Stimulated activated CD4-positive, alpha-beta T cell treated with anti-CD3 and anti-CD28 coated beads, Interleukin-4, amount 100 ng/mL, for 4 hours (primary cell): ENCODE measurements at regions not wholly inside any gene's neighbourhood (a gene's known extent, or its start where the extent isn't known, plus 50 kb on each side); places are given as distances from the start of the nearest gene placed in this dataset.
"Not testable (repeated sequence)": the region's sequence is repeated elsewhere in the genome, so short reads cannot be mapped to it uniquely, and the experiment has no call there.

Experiments
- DNase-seq, 2 experiments: peaks; one replicate each; pipeline ENCODE4 v3.0.0-alpha.2; 2020

DNA sequence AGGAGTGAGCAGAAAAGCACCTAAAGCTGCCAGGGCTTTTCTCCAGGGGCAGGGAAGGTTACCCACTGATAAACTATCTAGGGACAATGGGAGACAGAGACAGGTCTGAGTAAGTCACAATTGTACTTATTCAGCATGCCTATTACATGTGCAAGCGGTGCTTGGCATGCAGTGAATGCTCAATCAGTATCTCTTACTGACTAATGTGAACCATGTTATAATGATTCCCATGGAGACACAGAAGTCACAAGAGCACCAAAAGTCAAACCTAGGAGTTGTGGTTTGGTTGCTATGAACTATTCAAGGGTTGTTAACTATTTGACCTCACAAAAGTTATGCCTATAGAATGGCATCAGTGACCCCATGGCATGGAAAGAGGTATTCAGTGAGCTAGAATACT is 50.0 kb upstream of the RASGRP1 start:
- no peak for DNase-seq

DNA sequence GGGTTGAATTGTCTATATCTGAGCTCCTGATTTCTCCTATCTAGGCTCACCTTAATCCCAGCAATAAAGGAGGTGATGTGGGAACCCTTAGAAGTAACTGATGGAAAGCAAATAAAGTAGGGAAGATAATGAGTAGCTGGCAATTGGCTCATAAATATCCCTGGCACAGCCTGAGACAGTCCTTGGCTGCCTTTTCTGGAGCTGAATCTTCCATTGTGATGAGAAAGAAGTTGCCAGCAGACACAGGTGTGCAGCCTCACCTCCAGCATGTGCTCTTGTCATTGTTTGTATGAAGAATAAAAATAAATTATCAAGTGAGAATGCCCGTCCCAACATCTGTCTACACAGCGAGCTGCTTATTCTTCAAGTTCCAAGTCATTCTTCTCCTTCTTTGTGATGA is 53.2 kb upstream of the RASGRP1 start:
- no peak for DNase-seq

DNA sequence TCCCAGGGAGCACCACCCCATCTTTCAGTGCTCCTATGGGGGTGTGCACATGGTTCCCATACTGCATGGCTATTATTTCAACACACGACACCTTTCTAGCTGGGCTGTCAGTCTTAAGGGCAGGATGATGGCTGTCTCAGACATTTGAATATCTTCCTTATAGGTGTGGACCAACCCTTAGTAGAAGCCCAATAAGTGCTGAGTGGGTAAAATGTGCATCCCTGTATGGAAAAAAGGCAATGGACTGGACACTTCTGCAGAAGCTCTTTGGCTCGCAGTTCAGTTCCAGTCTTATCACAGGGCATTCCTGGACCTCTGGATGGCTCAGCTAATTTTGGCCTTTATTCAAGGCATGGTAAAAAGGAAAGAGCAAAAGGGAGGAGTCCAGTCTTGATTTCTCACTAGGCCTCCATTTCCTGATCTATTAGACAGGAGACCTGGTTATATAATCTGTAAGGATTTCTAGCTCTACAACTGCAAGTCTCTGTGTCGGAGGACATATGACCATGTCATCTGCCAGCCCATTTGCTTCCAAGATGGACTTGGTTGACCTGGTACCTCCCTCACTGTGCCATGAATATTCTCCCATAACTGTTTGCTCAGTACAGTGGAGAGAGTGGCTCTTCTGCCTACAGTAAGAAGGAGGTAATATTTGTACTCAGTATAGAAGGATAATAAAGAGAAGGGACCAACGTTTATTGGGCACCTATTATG is 53.8 kb upstream of the RASGRP1 start:
- DNase-seq: no peak

DNA sequence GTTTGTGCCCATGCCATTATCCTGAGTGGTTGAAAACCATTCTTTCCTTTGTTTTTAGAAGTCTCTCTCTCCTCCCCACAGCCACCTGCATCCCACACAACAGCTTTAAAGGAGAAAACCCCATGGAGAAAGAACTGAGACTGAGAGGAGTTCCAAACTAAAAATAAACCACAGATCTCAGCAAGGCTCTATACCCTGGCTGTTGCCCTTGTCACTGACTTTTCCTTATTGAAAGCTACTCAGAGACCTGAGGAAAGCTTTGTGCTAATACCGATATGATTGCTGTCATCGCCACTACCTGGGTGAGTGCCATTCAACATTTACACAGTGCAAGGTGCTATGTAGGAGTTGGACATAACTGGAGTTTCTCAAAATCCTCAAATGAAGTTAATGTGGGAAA is 55.5 kb upstream of the RASGRP1 start:
- DNase-seq: no peak

DNA sequence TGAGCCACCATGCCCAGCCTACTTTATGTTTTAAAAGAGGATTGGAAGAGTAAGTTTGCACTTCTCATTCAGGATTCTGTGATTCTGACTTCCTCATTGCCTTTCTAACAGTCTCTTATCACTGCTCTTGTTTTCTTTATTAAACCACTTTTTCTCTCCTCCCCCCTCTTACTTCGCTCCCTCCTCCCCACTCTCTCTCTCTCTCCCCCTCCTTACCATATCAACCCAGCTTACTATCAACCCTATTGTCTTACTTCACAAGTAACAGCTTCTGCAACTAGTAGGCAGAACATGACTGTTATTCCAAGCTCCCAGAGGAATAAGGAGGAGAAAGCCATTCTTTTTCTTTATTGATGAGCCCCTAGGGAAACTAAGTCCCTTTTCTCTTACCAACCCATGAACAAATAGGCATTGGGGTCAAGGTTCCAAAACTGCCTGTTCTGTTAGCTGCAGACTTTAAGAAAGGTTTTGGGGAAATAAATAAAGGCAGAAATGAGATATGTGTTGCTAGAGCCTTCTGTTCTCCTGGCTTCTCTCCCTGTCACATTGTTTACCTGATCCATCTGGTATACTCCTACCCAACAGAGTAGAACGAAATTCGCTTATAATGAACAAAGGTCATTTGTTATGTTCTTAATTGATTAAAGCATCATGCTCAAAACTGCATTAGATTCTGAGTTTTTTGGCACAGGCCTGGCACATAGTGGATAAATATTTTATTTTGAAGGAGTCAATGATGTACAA is 56.4 kb upstream of the RASGRP1 start:
- no peak for DNase-seq

DNA sequence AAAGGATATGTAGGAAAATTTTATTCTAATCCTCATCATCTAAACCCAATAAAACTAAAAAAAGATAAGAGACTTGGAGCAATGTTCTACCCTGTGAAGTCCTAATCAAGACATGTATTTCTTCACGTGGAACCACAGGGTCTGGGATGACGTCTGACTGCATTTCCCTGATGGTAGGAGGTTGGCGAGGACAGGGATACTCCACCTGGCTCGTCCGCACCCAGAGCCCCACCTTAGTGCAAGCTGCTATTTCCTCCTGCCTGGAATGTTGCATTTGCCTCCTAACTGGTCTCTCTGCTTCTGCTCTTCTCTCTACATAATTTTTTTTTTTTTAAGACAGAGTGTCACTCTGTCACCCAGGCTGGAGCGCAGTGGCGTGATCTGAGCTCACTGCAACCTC is 57.7 kb upstream of the RASGRP1 start:
- DNase-seq: no peak

DNA sequence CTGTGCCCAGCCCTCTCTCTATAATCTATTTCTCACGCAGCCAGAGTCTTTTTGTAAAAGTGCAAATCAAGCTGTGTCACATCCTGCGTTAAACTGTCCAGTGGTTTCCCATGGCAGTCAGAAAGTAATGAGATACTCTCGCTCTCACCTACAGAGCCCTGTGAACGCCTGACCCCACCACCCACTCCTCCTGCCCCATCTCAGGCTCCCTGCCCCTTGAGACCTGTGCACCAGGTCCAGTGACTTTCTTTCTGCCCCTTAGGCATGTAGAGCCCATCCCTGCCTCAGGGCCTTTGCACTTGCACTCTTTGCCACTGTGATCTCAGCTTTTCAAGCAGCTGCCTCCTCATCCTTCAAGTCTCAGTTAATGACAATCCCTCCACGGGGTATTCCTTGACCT is 58.3 kb upstream of the RASGRP1 start:
- DNase-seq: no peak

DNA sequence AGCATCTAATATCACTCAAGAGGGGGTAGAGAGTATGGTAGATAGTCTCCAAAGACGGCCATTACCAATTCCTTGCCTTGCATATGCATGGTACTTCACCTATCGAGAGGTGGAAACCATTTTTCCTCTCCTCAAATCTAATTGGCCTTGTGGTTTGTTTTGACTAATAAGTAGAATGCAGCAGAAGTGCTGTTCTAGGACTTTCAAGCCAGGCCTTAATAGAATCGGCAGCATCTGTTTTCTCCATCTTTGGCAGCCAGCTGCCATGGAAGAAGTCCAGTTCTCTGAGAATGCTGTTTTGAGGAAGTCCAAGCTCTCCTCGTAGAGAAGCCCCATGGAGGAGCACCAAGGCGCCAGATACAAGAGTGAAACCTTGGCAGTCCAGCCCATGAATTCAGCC is 59.1 kb upstream of the RASGRP1 start:
- no peak for DNase-seq

DNA sequence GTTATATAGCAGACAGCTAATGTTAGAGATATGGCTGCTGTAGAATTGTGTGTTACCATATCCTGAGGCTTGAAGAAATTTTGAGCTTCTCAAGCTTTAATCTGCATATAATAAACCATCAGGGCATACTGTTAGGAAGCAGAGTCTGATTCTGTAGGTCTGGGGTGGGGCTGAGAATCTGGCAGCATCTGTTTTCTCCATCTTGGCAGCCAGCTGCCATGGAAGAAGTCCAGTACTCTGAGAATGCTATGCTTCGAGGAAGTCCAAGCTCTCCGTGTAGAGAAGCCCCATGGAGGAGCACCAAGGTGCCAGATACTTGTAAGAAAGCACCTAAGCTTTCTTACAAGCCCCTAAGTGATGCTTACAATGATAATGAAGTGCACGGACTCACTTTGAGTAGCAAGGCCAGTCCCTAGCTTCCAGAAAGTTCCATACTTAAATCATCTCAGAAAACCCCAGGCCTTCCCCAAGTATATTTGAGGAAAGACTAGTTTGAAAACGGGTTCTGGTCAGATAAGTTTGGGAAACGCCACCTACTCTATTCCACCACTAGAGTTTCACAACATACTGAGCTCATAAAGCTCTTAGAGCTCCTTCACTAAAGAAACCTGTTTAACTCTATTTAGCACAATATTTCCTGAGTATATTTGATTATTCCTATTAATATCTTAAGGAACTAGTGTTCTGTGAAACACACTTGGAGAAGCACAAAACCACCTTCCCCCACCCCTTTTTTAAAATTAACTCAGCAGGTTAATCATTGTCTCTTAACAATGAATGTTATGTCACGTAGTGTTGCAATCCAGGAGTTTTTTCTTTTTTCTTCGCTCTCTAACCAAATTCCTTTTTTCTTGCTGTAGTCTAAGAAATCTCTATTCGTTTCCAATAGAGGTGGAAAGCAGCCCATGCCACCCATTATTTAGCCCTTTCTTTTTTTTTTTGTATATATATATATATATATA is 59.9 kb upstream of the RASGRP1 start:
- DNase-seq: no peak

DNA sequence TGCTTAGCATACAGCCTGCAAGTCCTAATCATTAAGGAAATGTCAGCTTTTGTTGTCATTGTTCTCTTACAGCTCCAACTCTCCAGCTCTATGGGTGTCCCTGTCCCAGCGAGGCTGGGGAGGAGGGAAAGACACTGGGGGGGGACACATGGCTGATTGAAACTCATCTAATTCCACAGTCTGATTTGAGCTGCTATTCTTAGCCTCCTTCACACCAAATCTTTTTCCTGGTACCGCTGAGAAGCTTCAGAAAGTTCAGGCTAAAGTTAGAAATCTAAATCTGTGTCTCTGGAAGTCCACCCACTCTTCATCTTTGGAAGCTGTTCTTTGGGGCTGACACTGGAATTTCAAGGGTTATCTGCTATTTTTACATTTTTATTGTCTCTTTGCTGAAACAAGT is 61.3 kb upstream of the RASGRP1 start:
- DNase-seq: no peak

DNA sequence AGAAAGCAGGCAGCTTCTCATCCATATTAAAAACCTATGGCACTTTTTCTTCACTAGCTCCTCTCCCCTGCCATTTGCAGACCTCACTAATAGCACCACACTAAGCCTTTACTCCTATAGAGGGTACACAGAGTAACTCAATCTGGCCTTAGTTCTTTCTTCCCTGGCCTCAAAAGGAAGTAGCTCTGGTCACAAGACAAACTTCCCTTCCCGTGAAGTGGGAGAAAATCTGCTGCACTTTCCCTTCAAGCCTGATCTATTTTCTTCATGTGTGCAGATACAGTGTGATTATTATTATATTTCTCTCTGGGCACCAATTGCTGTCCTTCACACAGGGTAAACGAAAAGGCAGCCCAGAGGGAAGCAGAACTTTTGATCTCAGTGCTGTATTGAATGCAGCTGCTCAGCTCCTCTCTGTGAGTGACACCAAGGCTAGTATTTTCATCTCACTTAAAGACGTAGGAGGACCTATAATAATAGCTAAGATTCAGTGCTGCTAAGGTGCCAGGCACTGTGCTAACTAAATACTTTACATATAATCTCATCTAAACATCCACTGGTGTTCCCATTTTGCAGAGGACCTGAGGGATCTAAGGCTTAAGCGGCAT is 61.9 kb upstream of the RASGRP1 start:
- no peak for DNase-seq

DNA sequence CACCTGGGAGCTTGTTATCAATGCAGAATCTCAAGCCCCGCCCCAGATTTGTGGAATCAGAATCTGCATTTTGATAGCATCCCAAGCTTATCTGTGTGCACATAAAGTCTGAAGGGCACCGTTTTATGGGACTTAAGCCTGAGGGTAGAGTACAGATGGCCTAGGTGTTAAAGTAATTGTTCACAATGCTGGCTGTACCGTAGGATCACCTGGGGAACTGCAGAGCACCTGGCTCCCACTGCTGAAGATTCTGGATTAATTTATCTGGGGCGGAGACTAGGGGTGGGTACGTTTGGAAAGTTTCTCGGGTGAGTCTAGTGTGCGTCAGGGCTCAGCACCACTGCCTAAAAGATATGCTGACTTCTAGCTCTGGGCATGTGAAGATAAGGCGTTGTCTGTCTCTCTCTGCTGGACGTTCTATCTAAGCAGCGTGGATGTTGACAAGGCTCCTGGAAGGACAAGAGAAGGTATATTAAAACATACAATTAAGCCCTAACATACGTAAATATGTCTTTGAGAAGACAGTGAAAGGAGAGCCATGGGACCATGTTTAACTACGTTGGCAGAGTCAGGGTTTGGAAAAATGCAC is 63.2 kb upstream of the RASGRP1 start:
- no peak for DNase-seq

DNA sequence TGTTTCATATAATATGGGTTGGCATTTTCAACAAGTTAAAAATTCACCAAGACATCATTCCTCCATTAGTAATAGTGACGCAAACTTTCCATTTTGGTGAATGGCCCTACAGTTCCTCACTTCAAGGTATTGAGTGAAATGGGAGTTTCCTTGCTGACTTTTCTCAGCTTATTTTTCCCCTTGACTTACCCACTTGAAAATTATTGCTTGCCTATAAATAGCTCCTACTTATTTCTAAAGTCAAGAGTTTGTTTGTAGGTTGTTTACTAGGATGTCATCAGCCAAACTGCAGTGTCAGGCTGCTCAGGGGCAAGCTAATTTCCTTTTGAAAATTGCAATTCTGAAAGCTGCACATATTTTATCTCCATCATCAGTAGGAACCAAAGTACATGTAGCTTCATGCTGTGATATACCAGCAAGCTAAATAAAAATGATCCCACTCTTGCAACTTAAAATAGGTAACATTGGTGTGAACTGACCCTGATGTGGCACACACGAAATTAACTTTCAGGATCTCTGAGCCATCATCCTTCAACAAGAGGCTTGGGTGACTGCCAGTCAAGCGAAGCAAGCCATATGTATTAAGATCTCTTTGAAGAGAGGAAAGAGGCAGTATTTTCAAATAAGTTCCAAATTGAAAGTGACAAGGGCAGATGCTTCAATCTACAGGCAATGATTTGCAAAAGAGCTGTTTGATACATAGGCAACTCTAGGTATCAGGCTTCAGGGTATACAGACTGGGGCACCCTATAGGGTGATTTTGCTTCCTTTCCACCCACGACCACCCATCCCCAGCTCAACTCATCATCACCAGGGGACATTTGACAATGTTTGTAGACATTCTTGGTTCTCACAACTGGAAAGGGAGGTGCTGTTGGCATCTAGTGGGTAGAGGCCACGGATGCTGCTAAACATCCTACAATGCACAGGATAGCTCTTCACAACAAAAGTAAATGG is 66.8 kb upstream of the RASGRP1 start:
- no peak for DNase-seq

DNA sequence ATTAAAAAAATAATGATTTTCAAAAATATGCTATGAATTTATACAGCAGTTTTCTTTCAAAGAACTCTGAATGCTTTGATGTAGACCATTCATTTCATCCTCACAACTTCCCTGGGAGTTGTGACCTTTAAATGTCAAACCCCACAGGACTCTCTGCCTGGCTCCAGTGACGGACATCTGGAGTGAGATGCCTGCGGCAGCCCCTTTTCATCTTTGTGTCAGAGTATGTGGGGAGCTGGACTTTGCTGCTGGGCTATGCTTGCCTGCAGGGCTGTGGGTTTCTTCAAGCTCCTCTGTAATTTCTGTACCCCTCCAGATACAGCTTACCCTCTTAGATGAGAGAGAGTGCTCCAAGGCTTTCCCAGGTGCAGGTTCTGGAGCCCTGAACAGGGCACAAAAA is 70.6 kb upstream of the RASGRP1 start:
- no peak for DNase-seq

DNA sequence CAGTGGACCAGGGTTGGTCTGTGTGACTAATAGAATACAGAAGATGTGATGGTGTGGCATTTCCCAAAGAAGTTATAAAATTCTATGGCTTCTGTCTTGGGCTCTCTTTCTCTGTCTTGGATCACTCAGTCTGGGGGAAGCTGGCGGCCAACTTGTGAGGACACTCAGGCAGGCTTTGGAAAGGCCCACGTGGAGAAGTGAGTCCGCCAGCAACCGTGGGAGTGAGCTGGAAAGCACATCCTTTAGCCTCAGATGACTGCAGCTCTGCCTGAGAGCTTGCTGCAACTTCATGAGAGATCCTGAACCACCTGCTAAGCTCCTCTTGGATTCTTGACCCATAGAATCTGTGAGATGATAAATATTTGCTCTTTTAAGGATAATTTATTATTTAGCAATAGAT is 72.0 kb upstream of the RASGRP1 start:
- DNase-seq: no peak

DNA sequence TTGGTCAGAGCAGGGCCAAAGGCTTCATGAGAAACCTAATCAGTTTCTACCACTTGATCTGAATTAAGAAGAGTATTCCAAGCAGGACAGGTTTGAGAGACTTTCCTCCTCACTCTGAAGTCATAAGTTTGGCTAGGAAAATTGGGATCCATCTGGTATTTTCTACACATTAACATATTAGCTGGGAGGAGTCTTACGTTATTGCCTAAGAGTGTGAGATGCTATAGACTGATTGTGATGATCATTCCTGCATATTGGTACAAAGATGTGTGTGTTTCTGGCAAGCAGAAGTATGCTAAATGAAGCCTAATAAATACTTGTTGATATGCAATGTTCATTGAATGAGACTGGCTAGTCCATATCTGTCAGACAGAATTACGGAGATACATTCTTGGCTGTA is 73.5 kb upstream of the RASGRP1 start:
- no peak for DNase-seq

DNA sequence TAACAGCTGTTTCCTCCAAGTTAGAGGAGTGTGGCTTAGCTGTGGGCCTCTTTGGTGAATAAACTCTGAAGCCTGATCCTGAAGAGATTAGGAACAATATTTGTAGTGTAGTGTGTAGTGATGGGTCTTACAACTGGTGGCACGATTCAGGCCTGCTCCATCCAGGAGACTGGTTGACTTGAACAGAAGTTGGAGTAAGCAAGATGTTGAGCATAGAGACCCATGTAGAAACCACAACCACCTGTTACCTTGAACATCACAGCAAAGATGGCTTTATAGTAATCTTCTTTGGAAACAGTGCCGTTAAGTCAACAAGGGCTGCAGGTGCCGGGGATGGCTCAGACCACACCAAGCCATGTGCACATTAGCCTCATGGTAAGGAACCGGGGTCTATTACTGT is 74.2 kb upstream of the RASGRP1 start:
- no peak for DNase-seq

DNA sequence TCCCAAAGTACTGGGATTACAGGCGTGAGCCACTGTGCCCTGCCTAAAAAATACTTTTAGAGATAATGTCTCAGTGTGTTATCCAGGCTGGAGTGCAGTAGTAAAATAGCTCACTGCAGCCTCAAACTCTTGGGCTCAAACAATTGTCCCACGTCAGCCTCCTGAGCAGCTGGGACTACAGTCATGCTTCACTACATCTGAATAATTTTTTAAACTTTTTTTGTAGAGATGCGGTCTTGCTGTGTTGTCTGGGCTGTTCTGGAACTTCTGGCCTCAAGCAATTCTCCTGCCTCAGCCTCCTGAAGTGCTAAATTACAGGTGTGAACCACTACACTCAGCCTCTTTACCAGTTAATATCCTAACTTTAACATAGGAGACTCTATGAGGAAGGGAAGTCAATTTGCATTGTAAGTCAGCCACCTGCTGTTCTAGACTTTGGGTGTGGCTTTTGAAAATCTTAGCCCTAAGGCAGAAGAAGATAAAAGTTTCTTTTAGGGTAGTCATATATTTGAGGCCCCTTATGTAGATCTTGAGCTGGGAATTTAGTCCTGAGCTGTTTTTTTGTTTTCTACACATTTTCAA is 78.2 kb upstream of the RASGRP1 start:
- no peak for DNase-seq

DNA sequence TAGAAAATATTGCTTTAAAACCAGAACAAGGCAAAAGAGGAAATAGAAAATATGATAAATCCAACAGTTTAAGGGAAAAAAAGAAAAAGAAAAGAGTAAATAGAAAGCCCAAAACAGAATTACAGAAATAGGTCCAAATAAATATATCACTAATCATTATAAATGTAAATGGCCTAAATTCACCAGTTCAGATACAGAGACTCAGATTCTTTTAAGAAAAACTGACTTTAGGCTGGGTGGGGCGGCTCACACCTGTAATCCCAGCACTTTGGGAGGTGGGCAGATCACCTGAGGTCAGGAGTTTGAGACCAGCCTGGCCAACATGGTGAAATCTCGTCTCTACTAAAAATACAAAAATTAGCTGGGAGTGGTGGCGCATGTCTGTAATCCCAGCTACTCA is 79.7 kb upstream of the RASGRP1 start:
- not testable (repeated sequence) for DNase-seq

DNA sequence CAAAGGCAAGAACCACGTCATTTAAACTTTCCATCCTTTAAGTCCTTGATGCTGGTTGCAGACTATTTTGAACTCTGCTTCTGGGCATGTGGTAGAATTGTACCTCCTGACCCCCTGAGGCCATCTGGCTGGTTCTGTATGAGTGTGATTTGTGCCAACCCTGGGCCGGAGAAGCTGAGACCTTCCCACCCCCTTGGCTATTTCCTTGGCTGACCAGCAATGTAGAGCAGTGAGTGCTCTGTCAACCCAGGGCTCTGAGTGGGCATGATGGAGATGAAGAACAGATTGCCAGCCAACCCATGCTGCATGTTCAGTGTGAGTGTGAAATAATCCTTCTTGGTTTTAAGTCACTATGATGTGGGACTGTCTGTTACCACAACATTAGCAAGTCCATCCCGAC is 82.1 kb upstream of the RASGRP1 start:
- DNase-seq: no peak

DNA sequence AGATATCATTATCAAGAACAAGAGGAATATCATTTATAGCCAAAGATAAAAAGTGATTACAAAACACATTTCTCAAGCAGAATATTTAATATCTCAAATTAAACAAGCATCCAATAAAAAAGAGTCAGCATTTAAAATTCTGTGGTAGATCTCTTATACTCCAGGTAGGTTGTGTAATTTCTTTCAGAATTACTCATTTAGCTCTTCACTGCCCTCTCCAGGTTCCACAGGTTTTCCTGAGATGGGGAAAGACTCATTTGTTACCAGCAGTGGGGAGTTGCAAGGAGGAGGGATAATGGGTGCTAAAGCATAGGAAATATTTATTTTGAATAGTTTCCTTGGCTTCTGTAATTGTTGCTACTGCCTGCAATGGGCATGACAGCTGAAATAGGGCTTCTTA is 83.1 kb upstream of the RASGRP1 start:
- DNase-seq: no peak
